ENCODE measurements at regions not wholly inside any gene's neighbourhood (a gene's known extent, or its start where the extent isn't known, plus 50 kb on each side); places are given as distances from the start of the nearest gene placed in this dataset.

DNA sequence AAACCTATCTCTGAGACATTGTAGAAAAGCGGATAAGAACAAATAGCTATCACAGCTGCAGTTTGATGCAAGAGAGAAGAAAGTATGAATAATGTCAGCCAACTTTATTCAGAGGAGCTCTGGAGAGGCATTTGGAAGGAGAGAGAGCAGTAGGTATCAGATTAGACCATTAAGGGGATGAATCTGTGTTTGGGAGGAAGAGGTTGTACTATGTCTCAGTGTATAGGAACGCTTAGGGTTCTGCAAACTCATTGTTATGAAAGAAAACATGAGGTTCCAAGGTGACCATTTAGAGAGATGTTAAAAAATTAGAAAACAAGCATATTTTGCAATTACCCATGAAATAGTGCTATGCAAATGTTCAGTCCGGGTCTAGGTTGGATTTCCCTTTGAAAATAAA lies 207.5 kb upstream of the GNAI1 start:
- TF ChIP-seq, protein P1, sequence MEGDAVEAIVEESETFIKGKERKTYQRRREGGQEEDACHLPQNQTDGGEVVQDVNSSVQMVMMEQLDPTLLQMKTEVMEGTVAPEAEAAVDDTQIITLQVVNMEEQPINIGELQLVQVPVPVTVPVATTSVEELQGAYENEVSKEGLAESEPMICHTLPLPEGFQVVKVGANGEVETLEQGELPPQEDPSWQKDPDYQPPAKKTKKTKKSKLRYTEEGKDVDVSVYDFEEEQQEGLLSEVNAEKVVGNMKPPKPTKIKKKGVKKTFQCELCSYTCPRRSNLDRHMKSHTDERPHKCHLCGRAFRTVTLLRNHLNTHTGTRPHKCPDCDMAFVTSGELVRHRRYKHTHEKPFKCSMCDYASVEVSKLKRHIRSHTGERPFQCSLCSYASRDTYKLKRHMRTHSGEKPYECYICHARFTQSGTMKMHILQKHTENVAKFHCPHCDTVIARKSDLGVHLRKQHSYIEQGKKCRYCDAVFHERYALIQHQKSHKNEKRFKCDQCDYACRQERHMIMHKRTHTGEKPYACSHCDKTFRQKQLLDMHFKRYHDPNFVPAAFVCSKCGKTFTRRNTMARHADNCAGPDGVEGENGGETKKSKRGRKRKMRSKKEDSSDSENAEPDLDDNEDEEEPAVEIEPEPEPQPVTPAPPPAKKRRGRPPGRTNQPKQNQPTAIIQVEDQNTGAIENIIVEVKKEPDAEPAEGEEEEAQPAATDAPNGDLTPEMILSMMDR (IDR thresholded peaks at IDR 0.05) = no peak
- no peak for TF ChIP-seq EZH2 (IDR thresholded peaks at IDR 0.05)

Data from neural progenitor cell (in vitro differentiated cells).